Neural cell (in vitro differentiated cells): ENCODE measurements at regions not wholly inside any gene's neighbourhood (a gene's known extent, or its start where the extent isn't known, plus 50 kb on each side); places are given as distances from the start of the nearest gene placed in this dataset.

Experiments
- H2AFZ ChIP-seq: fragments of 200-600, 300-800 bp; sonication (generic), shearing (Covaris generic); 2 replicates; pipeline ENCODE4 v1.6.0; 2014; ENCODE audit warnings: low read depth, mild to moderate bottlenecking, antibody characterized with exemption, low read length, moderate library complexity
- H3F3A ChIP-seq: fragments of 200-600 bp; shearing (Covaris generic); 2 replicates; pipeline ENCODE4 v1.6.1; 2016; ENCODE audit warnings: mild to moderate bottlenecking, moderate library complexity, mixed read lengths, antibody characterized with exemption, low read length; ENCODE audit not compliant: insufficient read depth, poor library complexity, severe bottlenecking
- H3K27ac ChIP-seq: fragments of 200-600, 300-800 bp; sonication (generic), shearing (Covaris generic); 2 replicates; pipeline ENCODE4 v1.5.1; 2014; ENCODE audit warnings: mild to moderate bottlenecking, low read length, moderate library complexity
- H3K27me3 ChIP-seq: fragments of 300-800, 200-600 bp; sonication (generic), shearing (Covaris generic); 2 replicates; pipeline ENCODE4 v1.6.0; 2014; ENCODE audit warnings: mild to moderate bottlenecking, low read depth, low read length, moderate library complexity; ENCODE audit not compliant: insufficient read depth
- H3K36me3 ChIP-seq: fragments of 300-800, 200-600 bp; sonication (generic), shearing (Covaris generic); 2 replicates; pipeline ENCODE4 v1.5.1; 2014; ENCODE audit warnings: mild to moderate bottlenecking, antibody characterized with exemption, low read length, moderate library complexity; ENCODE audit not compliant: insufficient read depth
- H3K4me2 ChIP-seq: fragments of 300-800, 200-600 bp; sonication (generic), shearing (Covaris generic); 2 replicates; pipeline ENCODE4 v1.6.0; 2014; ENCODE audit warnings: mild to moderate bottlenecking, low read length
- H3K4me3 ChIP-seq: fragments of 300-800, 200-600 bp; sonication (generic), shearing (Covaris generic); 2 replicates; pipeline ENCODE4 v1.5.1; 2014; ENCODE audit warnings: mild to moderate bottlenecking, low read length, moderate library complexity
- H3K79me2 ChIP-seq: fragments of 200-600 bp; shearing (Covaris generic); replicated peaks from 2 replicates; pipeline ENCODE4 v1.6.0; 2014; ENCODE audit warnings: mild to moderate bottlenecking, low read length, moderate library complexity; ENCODE audit not compliant: insufficient read depth
- H3K9ac ChIP-seq: fragments of 300-800, 200-600 bp; sonication (generic), shearing (Covaris generic); 2 replicates; pipeline ENCODE4 v1.6.1; 2016; ENCODE audit warnings: mild to moderate bottlenecking, low read length, mixed read lengths
- H3K9me2 ChIP-seq: fragments of 200-600 bp; shearing (Covaris generic); 2 replicates; pipeline ENCODE4 v1.6.1; 2016; ENCODE audit warnings: mild to moderate bottlenecking, low read length, mixed read lengths; ENCODE audit not compliant: insufficient read depth
- H3K9me3 ChIP-seq: fragments of 200-600, 300-800 bp; sonication (generic), shearing (Covaris generic); 2 replicates; pipeline ENCODE4 v1.6.1; 2016; ENCODE audit warnings: mild to moderate bottlenecking, mixed run types, low read length, moderate library complexity, mixed read lengths
- H4K20me1 ChIP-seq: fragments of 200-600 bp; shearing (Covaris generic); 2 replicates; pipeline ENCODE4 v1.6.1; 2016; ENCODE audit warnings: mild to moderate bottlenecking, mixed run types; ENCODE audit not compliant: insufficient read depth
- CTCF ChIP-seq: fragments of 450-650 bp; IDR thresholded peaks from 2 replicates; pipeline ENCODE4 v1.5.1; 2014; ENCODE audit warnings: antibody characterized with exemption, mild to moderate bottlenecking, moderate library complexity; ENCODE audit not compliant: poor library complexity, severe bottlenecking
- EP300 ChIP-seq: fragments of 450-650 bp; conservative IDR thresholded peaks from 2 replicates; pipeline ENCODE4 v1.6.1; 2014; ENCODE audit warnings: antibody characterized with exemption, mild to moderate bottlenecking, moderate library complexity; ENCODE audit not compliant: poor library complexity, severe bottlenecking
- EZH2 ChIP-seq: fragments of 200-600, 300-800 bp; shearing (Covaris generic), sonication (generic); IDR thresholded peaks from 2 replicates; pipeline ENCODE4 v1.6.1; 2014; ENCODE audit warnings: antibody characterized with exemption, low read length, borderline replicate concordance, mild to moderate bottlenecking; ENCODE audit not compliant: insufficient read depth, poor library complexity, severe bottlenecking
- MXI1 ChIP-seq: fragments of 450-650 bp; conservative IDR thresholded peaks from 2 replicates; pipeline ENCODE4 v1.6.1; 2014; ENCODE audit warnings: antibody characterized with exemption, mild to moderate bottlenecking; ENCODE audit not compliant: poor library complexity, severe bottlenecking
- POLR2AphosphoS5 ChIP-seq: IDR thresholded peaks from 2 replicates; pipeline ENCODE4 v1.6.1; 2012
- RAD21 ChIP-seq: fragments of 450-650 bp; conservative IDR thresholded peaks from 2 replicates; pipeline ENCODE4 v1.6.1; 2014; ENCODE audit warnings: antibody characterized with exemption, mild to moderate bottlenecking, moderate library complexity
- REST ChIP-seq: IDR thresholded peaks from 2 replicates; pipeline ENCODE4 v1.6.1; 2012; ENCODE audit warnings: borderline replicate concordance
- SMC3 ChIP-seq: fragments of 450-650 bp; conservative IDR thresholded peaks from 2 replicates; pipeline ENCODE4 v1.6.1; 2014; ENCODE audit warnings: antibody characterized with exemption, mild to moderate bottlenecking, moderate library complexity; ENCODE audit not compliant: poor library complexity
- TAF1 ChIP-seq: IDR thresholded peaks from 2 replicates; pipeline ENCODE4 v1.6.1; 2012; ENCODE audit warnings: low read depth

GRCh38 chr4:66694739-66695138 is 850.6 kb downstream of the CENPC start:
- no peak overlapping the region for H3K4me2 ChIP-seq
- no peak overlapping the region for H3K4me3 ChIP-seq
- H3K27me3 ChIP-seq = no peaks in the 10 kb centered on the region
- H3K79me2 ChIP-seq = no peaks in the 10 kb centered on the region
- no peak for TF ChIP-seq RAD21
- no peak for TF ChIP-seq CTCF
- no peak for TF ChIP-seq EP300
- H4K20me1 ChIP-seq = no peaks in the 10 kb centered on the region
- H3K9me3 ChIP-seq = no peaks in the 10 kb centered on the region
- H3F3A ChIP-seq = no peaks in the 10 kb centered on the region
- no peak overlapping the region for H3K27ac ChIP-seq
- no peaks in the 10 kb centered on the region for H3K9me2 ChIP-seq
- no peaks in the 10 kb centered on the region for H3K36me3 ChIP-seq
- H3K9ac ChIP-seq = no peak overlapping the region
- no peak overlapping the region for H2AFZ ChIP-seq

GRCh38 chr4:66693694-66694093 is 851.6 kb downstream of the CENPC start:
- no peak overlapping the region for H3K4me2 ChIP-seq
- H3K9ac ChIP-seq = no peak overlapping the region

More at GRCh38 chr4:66693694-66694093, 851.6 kb downstream of the CENPC start:
- no peaks in the 10 kb centered on the region for H3F3A ChIP-seq
- H3K4me3 ChIP-seq = no peak overlapping the region
- no peak overlapping the region for H3K27ac ChIP-seq
- no peaks in the 10 kb centered on the region for H3K9me2 ChIP-seq
- no peak for TF ChIP-seq REST
- TF ChIP-seq TAF1 = no peak
- TF ChIP-seq POLR2AphosphoS5 = no peak
- no peak for TF ChIP-seq MXI1
- TF ChIP-seq RAD21 = no peak
- TF ChIP-seq CTCF = no peak
- no peak for TF ChIP-seq SMC3
- no peak for TF ChIP-seq EZH2
- TF ChIP-seq EP300 = no peak
- H4K20me1 ChIP-seq = no peaks in the 10 kb centered on the region
- H3K9me3 ChIP-seq = no peaks in the 10 kb centered on the region
- H3K79me2 ChIP-seq = no peaks in the 10 kb centered on the region
- no peak overlapping the region for H2AFZ ChIP-seq
- no peaks in the 10 kb centered on the region for H3K27me3 ChIP-seq
- H3K36me3 ChIP-seq = no peaks in the 10 kb centered on the region
